Right lung (tissue), 2 donors: ENCODE measurements at regions not wholly inside any gene's neighbourhood (a gene's known extent, or its start where the extent isn't known, plus 50 kb on each side); places are given as distances from the start of the nearest gene placed in this dataset.

Experiments used
- DNase-seq, 2 donors: peaks; one replicate each; pipeline ENCODE4 v3.0.0-alpha.2; 2013

- DNase-seq: no peak
These were observed 357.6 kb upstream of the CWC22 start for GRCh38 chr2:180364719-180365118.

- no peak for DNase-seq
These were observed 353.2 kb upstream of the CWC22 start for GRCh38 chr2:180360283-180360618.

- no peak for DNase-seq
These were observed 352.6 kb upstream of the CWC22 start for GRCh38 chr2:180359522-180360282.

- no peak for DNase-seq
These were observed 351.4 kb upstream of the CWC22 start for GRCh38 chr2:180358458-180358857.

GRCh38 chr2:180356676-180357075 lies 349.6 kb upstream of the CWC22 start:
- no peak for DNase-seq

- no peak for DNase-seq
These were observed 345.5 kb upstream of the CWC22 start for GRCh38 chr2:180352620-180353019.

GRCh38 chr2:180349809-180350208 lies 342.7 kb upstream of the CWC22 start:
- no peak for DNase-seq

GRCh38 chr2:180343528-180344345 lies 336.6 kb upstream of the CWC22 start:
- DNase-seq: peak; percentile 50 to 56

GRCh38 chr2:180337136-180337535 lies 330.0 kb upstream of the CWC22 start:
- no peak for DNase-seq

GRCh38 chr2:180336550-180336949 lies 329.5 kb upstream of the CWC22 start:
- DNase-seq: no peak

GRCh38 chr2:180334514-180334913 lies 327.4 kb upstream of the CWC22 start:
- no peak for DNase-seq

GRCh38 chr2:180328795-180329422 lies 321.8 kb upstream of the CWC22 start:
- DNase-seq: no peak

GRCh38 chr2:180327185-180327584 lies 320.1 kb upstream of the CWC22 start:
- DNase-seq: no peak

- DNase-seq: peak; percentile 46 to 47
These were observed 318.5 kb upstream of the CWC22 start for GRCh38 chr2:180325416-180326120.

GRCh38 chr2:180324182-180324581 lies 317.1 kb upstream of the CWC22 start:
- no peak for DNase-seq

GRCh38 chr2:180322781-180323180 lies 315.7 kb upstream of the CWC22 start:
- no peak for DNase-seq

- no peak for DNase-seq
These were observed 312.7 kb upstream of the CWC22 start for GRCh38 chr2:180319586-180320405.

- no peak for DNase-seq
These were observed 307.0 kb upstream of the CWC22 start for GRCh38 chr2:180314086-180314485.

- DNase-seq: no peak
These were observed 305.4 kb upstream of the CWC22 start for GRCh38 chr2:180312542-180312941.

- no peak for DNase-seq
These were observed 300.0 kb upstream of the CWC22 start for GRCh38 chr2:180307096-180307495.

- DNase-seq: no peak
These were observed 299.2 kb upstream of the CWC22 start for GRCh38 chr2:180306346-180306745.
